GM12865 (cell line): ENCODE measurements at regions not wholly inside any gene's neighbourhood (a gene's known extent, or its start where the extent isn't known, plus 50 kb on each side); places are given as distances from the start of the nearest gene placed in this dataset.

Experiments used
- DNase-seq: peaks from one replicate; pipeline ENCODE4 v3.0.0; 2010; ENCODE audit warnings: low read depth
- H3K4me3 ChIP-seq: 2 replicates; pipeline ENCODE4 v1.5.1; 2011; ENCODE audit warnings: mild to moderate bottlenecking, low read depth, low read length, control low read depth
- CTCF ChIP-seq: IDR thresholded peaks from 2 replicates; pipeline ENCODE4 v1.5.1; 2011; ENCODE audit warnings: low read length, control low read depth, low read depth, inconsistent platforms; ENCODE audit not compliant: insufficient read depth; ENCODE audit errors: missing control alignments

GRCh38 chr3:83863380-83863779, 1095.4 kb upstream of the CADM2 start:
- no peak overlapping the region for H3K4me3 ChIP-seq
- DNase-seq: no peak
- no peak for TF ChIP-seq CTCF

GRCh38 chr3:83868909-83869567, 1089.8 kb upstream of the CADM2 start:
- DNase-seq: no peak
- TF ChIP-seq CTCF: no peak
- no peak overlapping the region for H3K4me3 ChIP-seq

DNA sequence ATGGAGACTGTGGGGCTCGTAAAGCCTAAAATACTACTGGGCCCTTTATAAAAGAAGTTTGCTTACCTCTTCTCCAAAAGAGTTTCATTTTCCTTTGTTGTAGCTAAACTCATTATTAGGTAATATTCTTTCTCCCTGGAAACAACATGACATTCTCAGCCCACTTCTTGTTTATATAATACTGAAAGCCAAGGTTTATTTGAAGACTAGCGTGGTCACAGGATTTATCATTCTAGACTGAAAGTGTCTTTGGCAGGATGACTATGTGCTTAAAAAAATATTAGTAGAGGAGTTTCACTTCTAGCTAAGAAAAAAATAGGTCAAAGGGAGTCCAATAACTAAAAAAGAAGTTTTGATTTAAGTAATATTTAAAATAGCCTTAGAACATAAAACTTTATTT, 1085.2 kb upstream of the CADM2 start:
- TF ChIP-seq CTCF: no peak
- no peak overlapping the region for H3K4me3 ChIP-seq
- peak; percentile 1 for DNase-seq

DNA sequence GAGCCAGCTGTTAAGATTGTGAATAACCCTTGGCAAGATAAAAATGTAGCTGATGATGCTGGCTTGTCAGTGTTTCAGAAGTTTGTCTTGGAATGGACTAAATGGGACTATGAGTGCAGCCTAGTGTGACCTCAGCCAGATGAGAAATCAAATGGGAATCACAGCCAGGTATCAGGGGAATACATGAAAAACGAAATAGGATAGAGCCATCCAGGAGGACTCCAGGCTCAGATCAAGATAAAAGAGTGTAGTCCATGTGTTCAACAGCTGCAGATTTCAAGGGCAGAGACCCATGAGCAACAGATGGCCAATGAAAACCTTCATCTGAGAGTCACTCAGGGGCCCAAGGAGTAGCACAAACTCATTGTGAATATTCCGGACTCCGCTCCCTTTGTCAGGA, 1080.9 kb upstream of the CADM2 start:
- no peak for TF ChIP-seq CTCF
- no peak overlapping the region for H3K4me3 ChIP-seq

DNA sequence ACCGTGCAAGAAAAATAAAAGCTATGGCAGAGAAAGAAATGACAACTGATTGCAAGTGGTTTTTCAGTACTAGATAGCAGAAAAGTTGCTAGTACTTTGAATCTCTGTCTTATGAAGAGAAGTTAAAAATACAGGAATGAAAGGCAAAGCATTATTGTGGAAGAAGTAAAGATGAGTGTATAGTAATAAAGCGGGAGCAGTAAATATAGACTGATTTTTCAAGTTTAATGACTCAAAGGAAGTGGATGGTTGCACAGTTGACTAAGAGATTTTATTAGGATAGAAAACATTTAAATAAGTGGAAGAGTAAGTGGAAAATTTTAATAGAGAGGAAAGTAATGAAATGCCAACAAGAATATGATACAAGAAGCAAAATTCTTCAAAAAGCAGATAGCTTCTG, 1076.1 kb upstream of the CADM2 start:
- TF ChIP-seq CTCF: no peak
- DNase-seq: no peak
- H3K4me3 ChIP-seq: no peak overlapping the region

More for the DNA sequence above, 1080.9 kb upstream of the CADM2 start:
- DNase-seq: no peak

GRCh38 chr3:83890039-83890762, 1068.6 kb upstream of the CADM2 start:
- DNase-seq: no peak
- H3K4me3 ChIP-seq: no peak overlapping the region
- no peak for TF ChIP-seq CTCF
